GM12875 (cell line): ENCODE measurements at regions not wholly inside any gene's neighbourhood (a gene's known extent, or its start where the extent isn't known, plus 50 kb on each side); places are given as distances from the start of the nearest gene placed in this dataset.

ENCODE experiments used
- H3K4me3 ChIP-seq: one replicate; pipeline ENCODE4 v1.5.1; 2011; ENCODE audit warnings: low read depth, low read length, control low read depth
- CTCF ChIP-seq: IDR thresholded peaks from 2 replicates; pipeline ENCODE4 v1.5.1; 2011; ENCODE audit warnings: low read depth, mild to moderate bottlenecking, control low read depth, inconsistent platforms, low read length, moderate library complexity, borderline replicate concordance; ENCODE audit not compliant: insufficient read depth

GRCh38 chr4:36422607-36423006, 141.2 kb downstream of the DTHD1 start:
- H3K4me3 ChIP-seq: no peak overlapping the region
- TF ChIP-seq CTCF: no peak

- no peak overlapping the region for H3K4me3 ChIP-seq
- no peak for TF ChIP-seq CTCF
Measured at GRCh38 chr4:36426741-36427140, 145.3 kb downstream of the DTHD1 start.

- no peak for TF ChIP-seq CTCF
- H3K4me3 ChIP-seq: no peak overlapping the region
Measured at GRCh38 chr4:36427696-36428095, 146.3 kb downstream of the DTHD1 start.

- TF ChIP-seq CTCF: no peak
- H3K4me3 ChIP-seq: no peak overlapping the region
Measured at GRCh38 chr4:36432586-36432985, 151.2 kb downstream of the DTHD1 start.

GRCh38 chr4:36439556-36439955, 158.1 kb downstream of the DTHD1 start:
- H3K4me3 ChIP-seq: no peak overlapping the region
- TF ChIP-seq CTCF: no peak

GRCh38 chr4:36445480-36445879, 164.1 kb downstream of the DTHD1 start:
- no peak for TF ChIP-seq CTCF
- H3K4me3 ChIP-seq: no peak overlapping the region

- no peak for TF ChIP-seq CTCF
Measured at GRCh38 chr4:36446275-36446674, 164.9 kb downstream of the DTHD1 start.

More at GRCh38 chr4:36446275-36446674, 164.9 kb downstream of the DTHD1 start:
- no peak overlapping the region for H3K4me3 ChIP-seq
